WTC11 (cell line): ENCODE measurements at regions not wholly inside any gene's neighbourhood (a gene's known extent, or its start where the extent isn't known, plus 50 kb on each side); places are given as distances from the start of the nearest gene placed in this dataset.
A peak's percentile ranks its signal among the peaks of the same experiment; 100 is the strongest.

ENCODE experiments used
- ATAC-seq: fragments of 200-7000 bp; cut with Tn5 transposase; 2 replicates; pipeline ENCODE4 v1.10.0; 2021; ENCODE audit warnings: mild to moderate bottlenecking, moderate library complexity
- CTCF ChIA-PET: fragments of 300-600 bp; sonication (Branson Sonifier 250); formaldehyde crosslinking; loops from one replicate; lab custom pipeline; 2021; ENCODE audit warnings: antibody characterized with exemption; lab: Charles Lee
- POLR2A ChIA-PET: fragments of 350-600 bp; sonication (Branson Sonifier 250); formaldehyde crosslinking; loops from one replicate; lab custom pipeline; 2021; ENCODE audit warnings: antibody characterized with exemption; lab: Charles Lee
- DNase-seq: peaks from one replicate; pipeline ENCODE4 v3.0.0; 2021; ENCODE audit warnings: low spot score
- H3K27ac Mint-ChIP-seq: 2 replicates; pipeline ENCODE4 v1.8.0; 2021; ENCODE audit warnings: mixed read lengths
- H3K27me3 Mint-ChIP-seq: 2 replicates; pipeline ENCODE4 v1.8.0; 2021; ENCODE audit warnings: low read depth, mild to moderate bottlenecking, moderate library complexity, mixed read lengths
- H3K36me3 Mint-ChIP-seq: 2 replicates; pipeline ENCODE4 v1.8.0; 2021; ENCODE audit warnings: mixed read lengths
- H3K4me1 Mint-ChIP-seq: 2 replicates; pipeline ENCODE4 v1.8.0; 2022; ENCODE audit warnings: mixed read lengths
- H3K4me3 Mint-ChIP-seq: 2 replicates; pipeline ENCODE4 v1.8.0; 2021; ENCODE audit warnings: mild to moderate bottlenecking, moderate library complexity, mixed read lengths
- H3K9me3 Mint-ChIP-seq: 2 replicates; pipeline ENCODE4 v1.8.0; 2021; ENCODE audit warnings: mixed read lengths
- AFF4 ChIP-seq: sonication (generic); formaldehyde crosslinking; IDR thresholded peaks from 2 replicates; pipeline ENCODE4 v1.8.1; 2023; ENCODE audit warnings: mild to moderate bottlenecking, missing genetic modification reagents, borderline replicate concordance
- ATF6 ChIP-seq: sonication (generic); formaldehyde crosslinking; IDR thresholded peaks from 2 replicates; pipeline ENCODE4 v1.8.1; 2023; ENCODE audit warnings: mild to moderate bottlenecking, missing genetic modification reagents
- ERG ChIP-seq: fragments of 250-450 bp; sonication (Bioruptor Pico); IDR thresholded peaks from 2 replicates; pipeline ENCODE4 v1.8.0; 2021; ENCODE audit warnings: mild to moderate bottlenecking
- GRHL2 ChIP-seq: fragments of 250-450 bp; sonication (Bioruptor Pico); IDR thresholded peaks from 2 replicates; pipeline ENCODE4 v1.8.0; 2022; ENCODE audit warnings: mild to moderate bottlenecking, moderate library complexity; ENCODE audit not compliant: insufficient replicate concordance, severe bottlenecking
- HMGA2 ChIP-seq: fragments of 250-450 bp; sonication (Bioruptor Pico); IDR thresholded peaks from 2 replicates; pipeline ENCODE4 v1.4.0; 2021; ENCODE audit warnings: mild to moderate bottlenecking, moderate library complexity
- MYBL2 ChIP-seq: sonication (generic); formaldehyde crosslinking; IDR thresholded peaks from 2 replicates; pipeline ENCODE4 v1.8.1; 2023; ENCODE audit warnings: mild to moderate bottlenecking, moderate library complexity, missing genetic modification reagents
- PRDM15 ChIP-seq: sonication (generic); formaldehyde crosslinking; IDR thresholded peaks from 2 replicates; pipeline ENCODE4 v1.8.0; 2022; ENCODE audit warnings: missing genetic modification reagents
- ZNF317 ChIP-seq: sonication (generic); formaldehyde crosslinking; IDR thresholded peaks from 2 replicates; pipeline ENCODE4 v1.8.1; 2023; ENCODE audit warnings: low read depth, mild to moderate bottlenecking, moderate library complexity, missing genetic modification reagents, borderline replicate concordance
- ZNF396 ChIP-seq: fragments of 250-450 bp; sonication (Bioruptor Pico); IDR thresholded peaks from 2 replicates; pipeline ENCODE4 v1.8.0; 2021; ENCODE audit warnings: mild to moderate bottlenecking, moderate library complexity, borderline replicate concordance
- ZSCAN18 ChIP-seq: fragments of 250-450 bp; sonication (Bioruptor Pico); IDR thresholded peaks from 2 replicates; pipeline ENCODE4 v2.1.2; 2022; ENCODE audit warnings: mild to moderate bottlenecking, moderate library complexity
- TF ChIP-seq, protein P1 (sequence below): sonication (generic); formaldehyde crosslinking; IDR thresholded peaks from 2 replicates; pipeline ENCODE4 v1.8.0; 2023; ENCODE audit warnings: missing genetic modification reagents

DNA sequence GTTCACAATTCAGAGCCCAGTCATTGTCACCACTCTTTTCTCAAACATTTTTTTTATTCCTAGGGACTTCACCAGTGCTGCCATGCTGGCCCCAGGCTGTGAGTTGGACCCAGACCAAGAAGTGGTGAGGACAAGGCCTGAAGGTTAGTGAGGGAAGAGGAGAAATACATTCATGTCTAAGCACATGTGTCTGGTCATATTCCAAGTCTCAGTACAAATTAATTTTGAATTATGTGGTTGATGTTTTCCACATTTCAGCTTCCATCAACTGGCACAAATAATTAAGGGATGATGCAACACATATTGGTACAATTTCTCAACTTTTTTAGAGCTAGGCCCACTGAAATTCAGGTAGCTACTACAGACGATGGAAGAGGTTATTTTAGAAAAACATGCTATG lies 106.6 kb upstream of the UPP2 start:
- 0 out of 2 replicates have a peak, but pooled peaks cover 3% of the 10 kb centered on the region for H3K9me3 Mint-ChIP-seq
- no peaks in the 10 kb centered on the region for H3K36me3 Mint-ChIP-seq
- ATAC-seq (no peak), DNase-seq (no peak)
- TF ChIP-seq GRHL2 (CRISPR knock-in tag) (no peak), HMGA2 (CRISPR knock-in tag) (no peak), ATF6 (CRISPR knock-in tag) (no peak), PRDM15 (CRISPR knock-in tag) (no peak), ZNF317 (CRISPR knock-in tag) (no peak)
- no peak overlapping the region for H3K4me3 Mint-ChIP-seq
- peaks cover 4% of the 10 kb centered on the region for H3K4me1 Mint-ChIP-seq
- ChIA-PET CTCF (interaction anchor here (1.3 to 1.9 kb wide), 2 partner anchors 12 to 29 kb away, joined by 5 to 7 read pairs; no protein-coding TSS in a partner anchor), POLR2A (no interaction called here)
- peaks cover 2% of the 10 kb centered on the region; the same call in 1 of the 2 replicates for H3K27me3 Mint-ChIP-seq
- no peak overlapping the region for H3K27ac Mint-ChIP-seq

DNA sequence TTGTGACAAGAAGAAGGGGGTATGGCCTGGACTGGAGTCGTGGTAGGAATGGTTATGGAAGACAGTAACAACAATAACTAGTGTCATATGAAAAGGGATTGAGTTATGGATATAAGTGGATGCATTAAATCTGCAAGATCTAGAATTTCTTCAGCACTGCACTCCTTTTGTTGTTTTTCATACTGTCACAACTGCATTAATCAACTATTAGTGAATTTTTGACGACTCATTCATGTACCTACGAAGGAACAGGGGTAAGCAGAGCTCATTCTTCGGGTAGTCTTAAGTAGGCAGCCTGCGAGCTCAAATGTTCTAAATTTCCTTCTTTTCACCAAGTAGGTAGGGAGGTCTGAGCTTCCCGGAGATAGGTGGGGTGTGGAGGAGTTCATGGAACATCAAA lies 109.7 kb upstream of the UPP2 start:
- Mint-ChIP-seq H3K4me3 (no peak overlapping the region), H3K36me3 (no peaks in the 10 kb centered on the region), H3K27ac (no peak overlapping the region), H3K9me3 (0 out of 2 replicates have a peak, but pooled peaks cover 3% of the 10 kb centered on the region), H3K27me3 (peaks cover 9% of the 10 kb centered on the region), H3K4me1 (peaks cover 9% of the 10 kb centered on the region)
- ChIA-PET POLR2A (interaction anchor here (0.5 kb wide), 1 partner anchor 138 kb away, joined by 3 read pairs; no protein-coding TSS in a partner anchor), CTCF (interaction anchor here (0.9 to 1.1 kb wide), 2 partner anchors 19 to 240 kb away, joined by 3 to 5 read pairs; no protein-coding TSS in a partner anchor)
- ATAC-seq (no peak), DNase-seq (no peak)
- no peak for TF ChIP-seq ZSCAN18 (CRISPR knock-in tag)

DNA sequence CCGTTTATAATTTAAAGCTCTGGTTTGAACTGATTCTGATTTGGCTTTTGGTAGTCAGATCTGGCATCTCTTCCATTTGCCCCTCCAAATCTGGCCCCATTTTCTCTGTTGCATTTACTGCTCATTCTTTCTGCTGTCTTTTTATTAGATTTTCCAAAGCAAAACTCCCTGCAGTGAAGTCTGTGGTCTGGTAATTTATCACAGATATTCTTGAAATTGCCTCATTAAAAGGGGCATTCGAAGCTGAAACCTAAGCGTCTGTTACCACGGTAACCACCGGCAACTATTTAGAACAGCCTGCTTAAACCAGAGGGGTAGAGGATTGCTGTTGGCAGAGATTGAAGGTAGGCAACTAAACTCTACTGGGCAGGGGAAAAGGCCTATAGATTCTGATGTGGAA lies 111.5 kb upstream of the UPP2 start:
- Mint-ChIP-seq H3K36me3 (no peaks in the 10 kb centered on the region), H3K27ac (no peak overlapping the region), H3K4me3 (no peak overlapping the region), H3K27me3 (peaks cover 10% of the 10 kb centered on the region), H3K4me1 (peaks cover 9% of the 10 kb centered on the region), H3K9me3 (0 out of 2 replicates have a peak, but pooled peaks cover 3% of the 10 kb centered on the region)
- TF ChIP-seq ZNF396, result no peak
- TF ChIP-seq, protein P1, sequence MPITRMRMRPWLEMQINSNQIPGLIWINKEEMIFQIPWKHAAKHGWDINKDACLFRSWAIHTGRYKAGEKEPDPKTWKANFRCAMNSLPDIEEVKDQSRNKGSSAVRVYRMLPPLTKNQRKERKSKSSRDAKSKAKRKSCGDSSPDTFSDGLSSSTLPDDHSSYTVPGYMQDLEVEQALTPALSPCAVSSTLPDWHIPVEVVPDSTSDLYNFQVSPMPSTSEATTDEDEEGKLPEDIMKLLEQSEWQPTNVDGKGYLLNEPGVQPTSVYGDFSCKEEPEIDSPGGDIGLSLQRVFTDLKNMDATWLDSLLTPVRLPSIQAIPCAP (CRISPR knock-in tag), result no peak
- DNase-seq (no peak), ATAC-seq (peak; percentile 71)
- CTCF ChIA-PET, result interaction anchor here (1.2 to 1.3 kb wide), 2 partner anchors 12 to 34 kb away, joined by 4 read pairs; no protein-coding TSS in a partner anchor
- POLR2A ChIA-PET, result interaction anchor here (0.7 kb wide), 1 partner anchor 552 kb away, joined by 3 read pairs; no protein-coding TSS in a partner anchor

DNA sequence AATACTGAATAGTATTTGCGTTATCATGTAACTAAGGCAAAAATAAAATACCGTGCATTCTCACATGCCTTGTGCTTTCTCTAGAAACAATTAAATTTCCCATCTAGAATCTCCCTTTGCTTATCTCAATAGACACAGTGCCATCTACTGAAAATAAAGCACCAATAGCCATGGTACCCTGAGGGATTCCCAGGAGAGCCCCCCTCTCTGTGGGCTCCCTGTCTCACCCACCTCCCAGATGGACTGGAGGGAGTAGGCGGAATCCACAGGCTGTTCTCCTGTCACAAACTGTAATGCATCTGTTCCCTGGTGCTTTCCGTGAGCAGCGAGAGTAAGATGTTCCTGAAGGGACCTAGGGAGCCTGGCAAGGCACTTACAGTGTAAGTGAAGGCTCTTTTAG lies 112.4 kb upstream of the UPP2 start:
- CTCF ChIA-PET, result interaction anchor here (1.3 kb wide), 1 partner anchor 35 kb away, joined by 4 read pairs; no protein-coding TSS in a partner anchor
- POLR2A ChIA-PET, result no interaction called here
- no peak overlapping the region for H3K27ac Mint-ChIP-seq
- peaks cover 10% of the 10 kb centered on the region for H3K27me3 Mint-ChIP-seq
- peak; percentile 68 for ATAC-seq
- 0 out of 2 replicates have a peak, but pooled peaks cover 3% of the 10 kb centered on the region for H3K9me3 Mint-ChIP-seq
- no peak overlapping the region for H3K4me3 Mint-ChIP-seq
- H3K4me1 Mint-ChIP-seq, result peaks cover 9% of the 10 kb centered on the region
- no peak for DNase-seq
- H3K36me3 Mint-ChIP-seq, result no peaks in the 10 kb centered on the region
- TF ChIP-seq AFF4, result no peak
- TF ChIP-seq ZNF396, result no peak
- TF ChIP-seq ZSCAN18 (CRISPR knock-in tag), result no peak
- TF ChIP-seq ERG (CRISPR knock-in tag), result no peak
- no peak for TF ChIP-seq MYBL2 (CRISPR knock-in tag)
